ENCODE measurements at regions not wholly inside any gene's neighbourhood (a gene's known extent, or its start where the extent isn't known, plus 50 kb on each side); places are given as distances from the start of the nearest gene placed in this dataset.

GRCh38 chr1:193753038-193753756 is 566.8 kb upstream of the B3GALT2 start:
- TF ChIP-seq CTCF (IDR thresholded peaks at IDR 0.05; ENCODE audit: extremely low read depth in 1 of 2, insufficient read depth in 1 of 2, low read depth in 1 of 2, low read length in 2 of 2): no peak
- no peak for TF ChIP-seq POLR2AphosphoS5 (IDR thresholded peaks at IDR 0.05; ENCODE audit: insufficient read depth, low read depth, low read length)
- no peak for TF ChIP-seq POLR2A (IDR thresholded peaks at IDR 0.05; ENCODE audit: low read depth, low read length)
